ENCODE measurements at regions not wholly inside any gene's neighbourhood (a gene's known extent, or its start where the extent isn't known, plus 50 kb on each side); places are given as distances from the start of the nearest gene placed in this dataset.

DNA sequence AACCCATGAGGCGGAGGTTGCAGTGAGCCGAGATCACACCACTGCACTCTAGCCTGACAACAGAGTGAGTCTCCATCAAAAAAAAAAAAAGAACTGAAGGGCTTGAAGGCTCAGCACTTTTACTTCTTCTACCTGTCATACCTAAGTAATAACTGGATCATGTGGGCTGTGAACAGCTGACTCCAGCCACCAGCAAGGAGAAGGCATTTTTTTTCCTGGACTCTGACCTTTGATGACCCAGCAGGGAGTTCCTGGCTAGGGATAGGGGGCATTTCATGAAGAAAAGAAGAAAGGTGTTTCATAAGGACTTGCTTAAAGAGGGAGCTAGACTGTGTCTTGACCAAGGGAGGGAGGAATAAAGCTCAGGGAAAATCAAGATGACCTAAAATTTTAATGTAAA, 266.0 kb downstream of the ZNF621 start:
- TF ChIP-seq, protein P1, sequence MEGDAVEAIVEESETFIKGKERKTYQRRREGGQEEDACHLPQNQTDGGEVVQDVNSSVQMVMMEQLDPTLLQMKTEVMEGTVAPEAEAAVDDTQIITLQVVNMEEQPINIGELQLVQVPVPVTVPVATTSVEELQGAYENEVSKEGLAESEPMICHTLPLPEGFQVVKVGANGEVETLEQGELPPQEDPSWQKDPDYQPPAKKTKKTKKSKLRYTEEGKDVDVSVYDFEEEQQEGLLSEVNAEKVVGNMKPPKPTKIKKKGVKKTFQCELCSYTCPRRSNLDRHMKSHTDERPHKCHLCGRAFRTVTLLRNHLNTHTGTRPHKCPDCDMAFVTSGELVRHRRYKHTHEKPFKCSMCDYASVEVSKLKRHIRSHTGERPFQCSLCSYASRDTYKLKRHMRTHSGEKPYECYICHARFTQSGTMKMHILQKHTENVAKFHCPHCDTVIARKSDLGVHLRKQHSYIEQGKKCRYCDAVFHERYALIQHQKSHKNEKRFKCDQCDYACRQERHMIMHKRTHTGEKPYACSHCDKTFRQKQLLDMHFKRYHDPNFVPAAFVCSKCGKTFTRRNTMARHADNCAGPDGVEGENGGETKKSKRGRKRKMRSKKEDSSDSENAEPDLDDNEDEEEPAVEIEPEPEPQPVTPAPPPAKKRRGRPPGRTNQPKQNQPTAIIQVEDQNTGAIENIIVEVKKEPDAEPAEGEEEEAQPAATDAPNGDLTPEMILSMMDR (conservative IDR thresholded peaks at IDR 0.05; ENCODE audit: low read length), result no peak
- TF ChIP-seq EZH2phosphoT487 (IDR thresholded peaks at IDR 0.05; ENCODE audit: borderline replicate concordance), result no peak

All from Loucy (cell line).